ENCODE measurements at regions not wholly inside any gene's neighbourhood (a gene's known extent, or its start where the extent isn't known, plus 50 kb on each side); places are given as distances from the start of the nearest gene placed in this dataset.

GRCh38 chr6:153373869-153374268, 242.8 kb upstream of the RGS17 start:
- TF ChIP-seq CEBPB (IDR thresholded peaks at IDR 0.05; ENCODE audit: low read depth, low read length) (no peak), BHLHE40 (IDR thresholded peaks at IDR 0.05; ENCODE audit: low read depth, low read length) (no peak), CTCF (conservative IDR thresholded peaks at IDR 0.05; ENCODE audit: low read depth, low read length) (no peak), SMC3 (IDR thresholded peaks at IDR 0.05; ENCODE audit: low read depth, low read length) (no peak), POLR2A (IDR thresholded peaks at IDR 0.05; ENCODE audit: low read depth, low read length) (no peak), USF2 (IDR thresholded peaks at IDR 0.05; ENCODE audit: low read depth, low read length) (no peak), RAD21 (IDR thresholded peaks at IDR 0.05; ENCODE audit: low read length) (no peak)
